A673 (cell line): ENCODE measurements at regions not wholly inside any gene's neighbourhood (a gene's known extent, or its start where the extent isn't known, plus 50 kb on each side); places are given as distances from the start of the nearest gene placed in this dataset.

Experiments
- BruUV-seq: library from RNA; stranded (reverse); fragments of 400-500 nt; replicated peaks from 2 replicates; lab custom pipeline; 2021; lab: Mats Ljungman, UMichigan
- CTCF ChIA-PET: fragments of 300-600 bp; sonication (Branson Sonifier 250); formaldehyde crosslinking; loops from one replicate; lab custom pipeline; 2022; ENCODE audit warnings: antibody characterized with exemption; lab: Charles Lee
- POLR2A ChIA-PET: fragments of 300-600 bp; sonication (Branson Sonifier 250); formaldehyde crosslinking; loops from one replicate; lab custom pipeline; 2022; ENCODE audit warnings: antibody characterized with exemption; ENCODE audit not compliant: low non-redundant PET; lab: Charles Lee
- DNase-seq: peaks from one replicate; pipeline ENCODE4 v3.0.0-alpha.2; 2015; ENCODE audit warnings: low spot score
- H3K27ac ChIP-seq: fragments of 200-600 bp; sonication (generic); 2 replicates; pipeline ENCODE4 v1.5.1; 2016; ENCODE audit warnings: mixed run types, low read depth, mild to moderate bottlenecking, mixed read lengths, antibody characterized with exemption, low read length; ENCODE audit not compliant: poor library complexity, severe bottlenecking
- H3K27me3 ChIP-seq: fragments of 200-600 bp; sonication (generic); replicated peaks from 2 replicates; pipeline ENCODE4 v1.6.1; 2017; ENCODE audit warnings: mixed run types, low read depth, mild to moderate bottlenecking, mixed read lengths, antibody characterized with exemption, low read length; ENCODE audit not compliant: insufficient read depth, poor library complexity
- H3K36me3 ChIP-seq: fragments of 200-600 bp; sonication (generic); 2 replicates; pipeline ENCODE4 v1.6.1; 2016; ENCODE audit warnings: mixed run types, mild to moderate bottlenecking, mixed read lengths, antibody characterized with exemption, low read length; ENCODE audit not compliant: insufficient read depth, poor library complexity, severe bottlenecking
- H3K4me1 ChIP-seq: fragments of 200-600 bp; sonication (generic); 2 replicates; pipeline ENCODE4 v1.6.1; 2017; ENCODE audit warnings: mixed run types, mild to moderate bottlenecking, mixed read lengths, antibody characterized with exemption, low read length; ENCODE audit not compliant: insufficient read depth, poor library complexity, severe bottlenecking
- H3K4me3 ChIP-seq: fragments of 200-600 bp; sonication (generic); 2 replicates; pipeline ENCODE4 v1.5.1; 2016; ENCODE audit warnings: low read depth, mixed run types, mild to moderate bottlenecking, mixed read lengths, low read length; ENCODE audit not compliant: poor library complexity, severe bottlenecking
- H3K9me3 ChIP-seq: fragments of 200-600 bp; sonication (generic); 2 replicates; pipeline ENCODE4 v1.6.1; 2016; ENCODE audit warnings: mixed run types, low read depth, mild to moderate bottlenecking, mixed read lengths, antibody characterized with exemption, low read length; ENCODE audit not compliant: poor library complexity, severe bottlenecking
- EZH2 ChIP-seq: fragments of 200-600 bp; sonication (generic); IDR thresholded peaks from 2 replicates; pipeline ENCODE4 v1.6.1; 2017; ENCODE audit warnings: borderline replicate concordance, low read depth, mild to moderate bottlenecking, mixed read lengths, antibody characterized with exemption, low read length; ENCODE audit not compliant: poor library complexity, severe bottlenecking
- intact Hi-C: fragments of 100-400 bp; cut with micrococcal nuclease; formaldehyde crosslinking; loops from one replicate; pipeline ENCODE4 v1.10.0; 2022; ENCODE audit not compliant: unreplicated experiment
- TF ChIP-seq, protein P1 (sequence below): fragments of 300-800, 200-600 bp; sonication (generic); conservative IDR thresholded peaks from 2 replicates; pipeline ENCODE4 v1.5.1; 2017; ENCODE audit warnings: low read depth, mild to moderate bottlenecking, antibody characterized with exemption, low read length, moderate library complexity, mixed read lengths

DNA sequence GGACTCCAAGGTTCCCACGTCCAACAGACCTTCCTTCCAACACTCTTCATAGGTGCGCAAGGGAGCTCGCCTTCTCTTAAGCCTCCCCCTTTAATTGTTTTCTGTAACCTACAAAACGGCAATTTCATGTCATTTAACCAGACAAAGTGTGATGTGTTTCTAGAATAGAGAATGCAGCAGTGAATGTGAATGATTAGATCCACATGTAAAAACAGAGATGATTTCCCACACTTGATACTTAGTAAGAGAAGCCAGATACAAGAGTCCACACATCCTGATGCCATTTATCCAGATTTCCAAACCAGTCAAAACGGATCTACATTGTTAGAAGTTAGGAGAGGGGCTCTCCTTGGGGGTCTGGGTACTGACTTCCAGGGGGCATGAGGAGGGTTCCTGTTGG lies 89.3 kb downstream of the IRF8 start:
- no TSS peak for BruUV-seq
- H3K4me1 ChIP-seq, result no peaks in the 10 kb centered on the region
- H3K27me3 ChIP-seq, result peaks cover 36% of the 10 kb centered on the region
- TF ChIP-seq EZH2, result no peak
- TF ChIP-seq, protein P1, sequence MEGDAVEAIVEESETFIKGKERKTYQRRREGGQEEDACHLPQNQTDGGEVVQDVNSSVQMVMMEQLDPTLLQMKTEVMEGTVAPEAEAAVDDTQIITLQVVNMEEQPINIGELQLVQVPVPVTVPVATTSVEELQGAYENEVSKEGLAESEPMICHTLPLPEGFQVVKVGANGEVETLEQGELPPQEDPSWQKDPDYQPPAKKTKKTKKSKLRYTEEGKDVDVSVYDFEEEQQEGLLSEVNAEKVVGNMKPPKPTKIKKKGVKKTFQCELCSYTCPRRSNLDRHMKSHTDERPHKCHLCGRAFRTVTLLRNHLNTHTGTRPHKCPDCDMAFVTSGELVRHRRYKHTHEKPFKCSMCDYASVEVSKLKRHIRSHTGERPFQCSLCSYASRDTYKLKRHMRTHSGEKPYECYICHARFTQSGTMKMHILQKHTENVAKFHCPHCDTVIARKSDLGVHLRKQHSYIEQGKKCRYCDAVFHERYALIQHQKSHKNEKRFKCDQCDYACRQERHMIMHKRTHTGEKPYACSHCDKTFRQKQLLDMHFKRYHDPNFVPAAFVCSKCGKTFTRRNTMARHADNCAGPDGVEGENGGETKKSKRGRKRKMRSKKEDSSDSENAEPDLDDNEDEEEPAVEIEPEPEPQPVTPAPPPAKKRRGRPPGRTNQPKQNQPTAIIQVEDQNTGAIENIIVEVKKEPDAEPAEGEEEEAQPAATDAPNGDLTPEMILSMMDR, result no peak
- DNase-seq, result no peak
- no peak overlapping the region for H3K27ac ChIP-seq
- no peak overlapping the region for H3K4me3 ChIP-seq
- CTCF ChIA-PET, result no interaction called here
- POLR2A ChIA-PET, result no interaction called here
- no peaks in the 10 kb centered on the region for H3K36me3 ChIP-seq
- H3K9me3 ChIP-seq, result no peaks in the 10 kb centered on the region
- intact Hi-C loops, result no loop called here

DNA sequence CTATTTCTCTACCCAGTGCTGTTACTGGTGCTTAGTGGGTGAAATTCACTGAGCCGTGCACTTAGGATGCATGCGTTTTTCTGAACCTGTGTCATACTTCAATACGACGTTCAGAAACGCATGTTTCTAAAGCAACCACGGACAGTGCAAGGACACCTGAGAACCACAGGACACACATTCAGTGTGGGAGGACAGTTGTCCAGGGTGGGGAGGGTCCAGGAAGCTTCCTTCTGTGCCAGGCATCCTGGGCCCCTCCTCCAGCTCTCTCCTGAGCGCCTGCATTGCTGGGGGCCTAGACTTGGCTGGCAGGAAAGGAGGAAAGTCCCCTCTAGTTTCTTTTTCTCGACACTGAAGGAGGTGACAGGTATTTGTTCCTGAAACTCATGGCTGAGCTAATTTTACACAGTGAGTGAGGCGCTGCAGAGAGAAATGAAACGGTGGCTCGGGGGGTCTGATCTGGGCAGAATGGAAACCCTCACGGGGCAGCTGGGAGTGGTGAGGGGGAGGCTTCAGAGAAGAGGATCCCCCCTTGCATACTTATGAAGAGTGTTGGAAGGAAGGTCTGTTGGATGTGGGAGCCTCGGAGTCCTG lies 89.9 kb downstream of the IRF8 start:
- BruUV-seq, result no TSS peak
- Histone ChIP-seq H3K4me3 (no peak overlapping the region), H3K9me3 (no peaks in the 10 kb centered on the region), H3K36me3 (no peaks in the 10 kb centered on the region), H3K27me3 (peaks cover 36% of the 10 kb centered on the region), H3K27ac (no peak overlapping the region), H3K4me1 (no peaks in the 10 kb centered on the region)
- TF ChIP-seq, protein P1, result no peak
- no peak for TF ChIP-seq EZH2
- ChIA-PET CTCF (interaction anchor here (1.1 kb wide), 1 partner anchor 170 kb away, joined by 3 read pairs; no protein-coding TSS in a partner anchor), POLR2A (no interaction called here)
- DNase-seq, result no peak
- intact Hi-C loops, result no loop called here

DNA sequence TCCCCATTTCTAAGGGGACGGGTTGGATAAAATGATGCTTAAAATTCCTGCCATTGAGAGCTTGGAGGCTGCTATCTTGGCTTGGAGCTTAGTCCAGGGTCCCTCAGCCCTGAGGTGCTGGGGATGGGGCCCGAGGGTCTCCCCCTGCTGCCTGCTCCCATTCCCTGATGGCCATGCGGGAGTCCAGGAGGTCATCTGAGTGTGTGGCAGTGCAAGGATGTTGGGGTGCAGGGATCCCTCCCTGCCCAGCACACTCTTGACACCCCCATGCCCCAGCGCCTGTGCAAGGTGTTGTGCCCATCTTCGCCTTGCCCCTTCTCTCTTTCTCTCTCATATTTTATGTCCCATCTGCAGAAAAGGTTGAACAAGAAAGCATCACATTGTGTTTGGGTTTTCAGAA lies 90.4 kb downstream of the IRF8 start:
- peaks cover 33% of the 10 kb centered on the region for H3K27me3 ChIP-seq
- CTCF ChIA-PET, result interaction anchor here (1.1 kb wide), 1 partner anchor 170 kb away, joined by 3 read pairs; no protein-coding TSS in a partner anchor
- intact Hi-C loops, result no loop called here

More for the DNA sequence above, 90.4 kb downstream of the IRF8 start:
- Histone ChIP-seq H3K4me1 (no peaks in the 10 kb centered on the region), H3K36me3 (no peaks in the 10 kb centered on the region), H3K4me3 (no peak overlapping the region), H3K27ac (no peak overlapping the region), H3K9me3 (no peaks in the 10 kb centered on the region)
- no peak for DNase-seq
- BruUV-seq, result no TSS peak
- POLR2A ChIA-PET, result no interaction called here
- TF ChIP-seq, protein P1, result no peak
- TF ChIP-seq EZH2, result no peak
